Transverse colon (tissue), 4 donors: ENCODE measurements at regions not wholly inside any gene's neighbourhood (a gene's known extent, or its start where the extent isn't known, plus 50 kb on each side); places are given as distances from the start of the nearest gene placed in this dataset.

ENCODE experiments used
- CTCF ChIP-seq, 5 experiments: fragments of 200-600 bp in 3 of 5; fragments of 450-650 bp in 2 of 5; sonication (generic) in 3 of 5; IDR thresholded peaks; 1 replicate in 2 of 5; 2 replicates in 3 of 5; pipeline ENCODE4 v1.5.1; 2016 to 2017; ENCODE audit warnings: antibody characterized with exemption in 5 of 5, inconsistent platforms in 3 of 5, mild to moderate bottlenecking in 2 of 5, moderate library complexity in 1 of 5
- EP300 ChIP-seq: sonication (generic); formaldehyde crosslinking; IDR thresholded peaks from one replicate; pipeline ENCODE4 v1.6.1; 2017; ENCODE audit warnings: antibody characterized with exemption, low read depth
- POLR2AphosphoS5 ChIP-seq, 3 donors: sonication (generic); formaldehyde crosslinking; IDR thresholded peaks; one replicate each; pipeline ENCODE4 v1.6.1; 2016; ENCODE audit warnings: antibody characterized with exemption in 3 of 3

- TF ChIP-seq CTCF (IDR thresholded peaks at IDR 0.05): no peak
- no peak for TF ChIP-seq POLR2AphosphoS5 (IDR thresholded peaks at IDR 0.05)
- no peak for TF ChIP-seq EP300
Measured at GRCh38 chr15:75129788-75130187, 71.9 kb upstream of the C15orf39 start.
